BLaER1 (cell line): ENCODE measurements at regions not wholly inside any gene's neighbourhood (a gene's known extent, or its start where the extent isn't known, plus 50 kb on each side); places are given as distances from the start of the nearest gene placed in this dataset.

Experiments used
- H3K27ac ChIP-seq: shearing (Covaris generic); formaldehyde crosslinking; 2 replicates; pipeline ENCODE4 v1.8.1; 2022
- H3K27me3 ChIP-seq: shearing (Covaris generic); formaldehyde crosslinking; 2 replicates; pipeline ENCODE4 v1.8.1; 2022
- H3K36me3 ChIP-seq: shearing (Covaris generic); formaldehyde crosslinking; 2 replicates; pipeline ENCODE4 v1.8.1; 2022
- H3K4me1 ChIP-seq: shearing (Covaris generic); formaldehyde crosslinking; 2 replicates; pipeline ENCODE4 v1.8.1; 2022
- H3K4me2 ChIP-seq: shearing (Covaris generic); formaldehyde crosslinking; 2 replicates; pipeline ENCODE4 v1.8.1; 2022
- H3K4me3 ChIP-seq: shearing (Covaris generic); formaldehyde crosslinking; 2 replicates; pipeline ENCODE4 v1.8.1; 2022
- H3K9ac ChIP-seq: shearing (Covaris generic); formaldehyde crosslinking; 2 replicates; pipeline ENCODE4 v1.8.1; 2022
- H3K9me3 ChIP-seq: shearing (Covaris generic); formaldehyde crosslinking; 2 replicates; pipeline ENCODE4 v1.8.1; 2022
- H4K20me1 ChIP-seq: shearing (Covaris generic); formaldehyde crosslinking; 2 replicates; pipeline ENCODE4 v1.8.1; 2022
- Cebpa-rat ChIP-seq: shearing (Covaris generic); IDR thresholded peaks from 2 replicates; pipeline ENCODE4 v1.8.1; 2022

DNA sequence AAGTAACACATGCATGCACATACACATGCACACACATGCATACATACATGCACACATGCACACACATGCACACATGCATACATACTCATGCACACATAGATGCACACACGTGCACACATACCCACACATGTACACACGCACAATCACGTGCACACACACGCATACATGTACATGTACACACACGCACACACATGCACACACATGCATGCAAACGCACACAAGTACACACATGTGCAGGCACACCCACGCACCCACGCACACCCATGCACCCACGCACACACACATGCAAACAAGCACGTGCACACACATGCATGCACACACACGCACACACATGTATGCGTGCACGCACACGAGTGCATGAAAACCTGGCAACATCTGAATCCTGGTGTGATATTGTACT is 232.7 kb upstream of the CDH4 start:
- no peak for TF ChIP-seq Cebpa-rat
- Histone ChIP-seq H3K4me3 (no peak overlapping the region), H3K9ac (no peak overlapping the region), H3K4me2 (no peak overlapping the region), H3K4me1 (peaks cover 29% of the 10 kb centered on the region), H4K20me1 (no peaks in the 10 kb centered on the region), H3K36me3 (no peaks in the 10 kb centered on the region), H3K27me3 (no peaks in the 10 kb centered on the region), H3K9me3 (peaks cover 13% of the 10 kb centered on the region; the same call in 1 of the 2 replicates), H3K27ac (no peak overlapping the region)

DNA sequence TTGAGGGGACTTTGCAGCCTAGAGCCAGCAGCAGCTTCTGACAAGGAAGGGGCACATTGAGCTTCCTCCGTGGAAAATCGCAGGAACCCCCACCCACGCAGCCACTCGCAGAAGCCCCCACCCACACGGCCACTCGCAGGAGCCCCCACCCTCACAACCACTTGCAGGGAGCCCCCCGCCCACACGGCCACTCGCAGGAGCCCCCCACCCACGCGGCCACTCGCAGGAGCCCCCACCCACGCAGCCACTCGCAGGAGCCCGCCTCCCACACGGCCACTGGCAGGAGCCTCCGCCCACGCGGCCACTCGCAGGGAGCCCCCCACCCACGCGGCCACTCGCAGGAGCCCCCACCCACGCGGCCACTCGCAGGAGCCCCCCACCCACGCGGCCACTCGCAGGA is 228.4 kb upstream of the CDH4 start:
- no peak overlapping the region for H3K27ac ChIP-seq
- H4K20me1 ChIP-seq: no peaks in the 10 kb centered on the region
- no peak overlapping the region for H3K4me2 ChIP-seq
- no peaks in the 10 kb centered on the region for H3K4me1 ChIP-seq
- no peaks in the 10 kb centered on the region for H3K36me3 ChIP-seq
- no peak overlapping the region for H3K9ac ChIP-seq
- no peak for TF ChIP-seq Cebpa-rat
- no peaks in the 10 kb centered on the region for H3K27me3 ChIP-seq
- H3K9me3 ChIP-seq: peaks cover 28% of the 10 kb centered on the region
- no peak overlapping the region for H3K4me3 ChIP-seq

DNA sequence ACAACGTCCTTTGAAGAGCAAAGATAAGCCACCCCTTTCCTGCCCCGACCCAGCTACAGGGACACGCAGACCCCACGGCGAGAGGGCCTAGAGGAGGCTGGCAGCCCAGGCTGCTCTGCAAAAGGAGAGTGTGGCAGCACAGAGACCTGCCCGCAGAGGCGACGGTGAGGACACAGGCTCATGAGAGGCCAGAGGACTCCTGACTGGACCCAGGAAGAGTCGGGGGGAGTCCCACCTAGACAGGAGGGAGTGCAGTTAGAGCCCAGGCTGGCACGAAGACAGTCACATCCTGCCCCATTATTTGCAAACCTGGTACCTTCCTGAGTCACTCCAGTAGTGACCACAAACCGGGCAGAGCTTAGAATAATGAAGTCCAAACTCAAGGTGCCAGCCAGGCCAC is 227.7 kb upstream of the CDH4 start:
- Histone ChIP-seq H3K27me3 (no peaks in the 10 kb centered on the region), H3K4me3 (no peak overlapping the region), H3K4me2 (no peak overlapping the region), H3K4me1 (no peaks in the 10 kb centered on the region), H3K27ac (no peak overlapping the region), H3K9ac (no peak overlapping the region), H3K9me3 (peaks cover 26% of the 10 kb centered on the region), H4K20me1 (no peaks in the 10 kb centered on the region), H3K36me3 (no peaks in the 10 kb centered on the region)
- no peak for TF ChIP-seq Cebpa-rat

DNA sequence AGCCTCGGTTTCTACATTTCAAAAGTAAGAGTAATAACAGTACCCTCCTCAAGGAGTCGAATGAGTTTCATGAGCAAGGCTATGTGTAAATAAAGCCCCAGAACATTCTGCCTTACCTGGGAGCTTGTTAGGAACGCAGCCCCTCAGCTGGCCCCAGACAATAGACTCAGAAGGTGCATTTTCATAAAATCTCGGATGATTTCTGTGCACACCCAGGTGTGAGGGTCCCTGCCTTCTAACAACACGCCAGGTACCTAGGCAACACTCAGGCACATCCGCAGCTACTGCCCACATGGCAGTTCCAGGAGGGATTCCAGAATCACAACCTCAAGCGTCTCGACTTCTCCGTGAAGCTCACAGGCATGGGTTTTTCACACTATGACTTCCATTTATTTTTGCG is 226.5 kb upstream of the CDH4 start:
- Histone ChIP-seq H3K27me3 (no peaks in the 10 kb centered on the region), H3K36me3 (no peaks in the 10 kb centered on the region)

DNA sequence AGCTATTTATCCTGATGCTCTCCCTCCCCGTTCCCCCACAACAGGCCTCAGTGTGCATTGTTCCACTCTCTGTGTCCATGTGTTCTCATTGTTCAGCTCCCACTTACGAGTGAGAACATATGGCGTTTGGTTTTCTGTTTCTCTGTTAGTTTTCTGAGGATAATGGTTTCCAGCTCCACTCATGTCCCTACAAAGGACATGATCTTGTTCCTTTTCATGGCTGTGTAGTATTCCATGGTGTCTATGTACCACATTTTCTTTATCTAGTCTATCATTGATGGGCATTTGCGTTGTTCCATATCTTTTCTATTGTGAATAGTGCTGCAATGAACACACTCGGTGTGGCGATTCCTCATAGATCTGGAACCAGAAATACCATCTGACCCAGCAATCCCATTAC is 225.9 kb upstream of the CDH4 start:
- Histone ChIP-seq H3K4me1 (no peaks in the 10 kb centered on the region), H3K4me3 (no peak overlapping the region), H3K36me3 (no peaks in the 10 kb centered on the region), H3K9me3 (peaks cover 26% of the 10 kb centered on the region), H4K20me1 (no peaks in the 10 kb centered on the region), H3K4me2 (no peak overlapping the region), H3K9ac (no peak overlapping the region), H3K27me3 (no peaks in the 10 kb centered on the region), H3K27ac (no peak overlapping the region)
- no peak for TF ChIP-seq Cebpa-rat

More for the DNA sequence above, 226.5 kb upstream of the CDH4 start:
- H3K4me1 ChIP-seq: no peaks in the 10 kb centered on the region
- no peak overlapping the region for H3K27ac ChIP-seq
- H3K4me2 ChIP-seq: no peak overlapping the region
- no peaks in the 10 kb centered on the region for H4K20me1 ChIP-seq
- H3K9ac ChIP-seq: no peak overlapping the region
- H3K4me3 ChIP-seq: no peak overlapping the region
- TF ChIP-seq Cebpa-rat: no peak
- H3K9me3 ChIP-seq: peaks cover 26% of the 10 kb centered on the region

DNA sequence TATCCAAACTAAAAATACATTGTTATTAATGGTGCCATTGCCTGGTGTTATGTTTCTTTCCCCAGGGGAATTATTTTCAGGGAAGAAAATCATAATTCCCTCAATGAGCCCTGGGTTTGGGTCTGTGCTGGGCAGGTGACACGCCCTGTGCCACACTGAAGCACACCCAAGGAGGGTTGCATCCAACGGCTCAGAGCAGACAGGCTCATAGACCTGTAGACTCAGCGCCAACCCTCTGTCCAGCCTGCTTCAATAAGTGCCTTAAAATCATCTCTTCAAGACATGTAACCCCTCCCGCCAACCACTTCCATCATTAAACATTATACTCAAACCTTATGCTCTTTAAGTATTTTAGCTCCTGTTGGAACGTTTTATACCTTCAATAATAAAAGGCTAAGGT is 225.3 kb upstream of the CDH4 start:
- Histone ChIP-seq H3K27me3 (no peaks in the 10 kb centered on the region), H3K4me2 (no peak overlapping the region), H3K4me3 (no peak overlapping the region), H4K20me1 (no peaks in the 10 kb centered on the region), H3K4me1 (no peaks in the 10 kb centered on the region), H3K9ac (no peak overlapping the region), H3K27ac (no peak overlapping the region), H3K9me3 (peaks cover 26% of the 10 kb centered on the region), H3K36me3 (no peaks in the 10 kb centered on the region)
- TF ChIP-seq Cebpa-rat: no peak

DNA sequence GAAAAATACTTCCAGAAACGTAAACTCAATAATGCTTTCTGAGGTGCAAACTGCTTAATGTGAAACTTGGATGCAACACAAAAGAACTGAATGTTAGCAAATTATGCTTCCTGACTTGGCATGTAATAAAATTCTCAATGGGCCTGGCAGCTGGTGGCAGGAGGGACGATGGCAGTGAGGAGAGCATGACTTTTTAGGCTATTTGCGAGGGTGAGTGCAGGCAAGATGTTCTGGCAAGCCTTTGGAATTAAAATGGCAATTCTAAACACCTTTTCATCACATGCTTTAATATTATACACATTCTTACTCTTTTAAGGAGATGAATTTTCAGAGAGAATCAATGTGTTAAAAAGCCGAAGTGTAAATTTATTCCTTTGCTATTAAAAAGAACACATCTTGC is 224.8 kb upstream of the CDH4 start:
- no peaks in the 10 kb centered on the region for H3K36me3 ChIP-seq
- TF ChIP-seq Cebpa-rat: no peak
- H3K4me2 ChIP-seq: no peak overlapping the region
- H3K27ac ChIP-seq: no peak overlapping the region
- H3K4me1 ChIP-seq: no peaks in the 10 kb centered on the region
- H3K4me3 ChIP-seq: no peak overlapping the region
- H3K9ac ChIP-seq: no peak overlapping the region
- H3K27me3 ChIP-seq: no peaks in the 10 kb centered on the region
- H4K20me1 ChIP-seq: no peaks in the 10 kb centered on the region
- peaks cover 26% of the 10 kb centered on the region for H3K9me3 ChIP-seq

DNA sequence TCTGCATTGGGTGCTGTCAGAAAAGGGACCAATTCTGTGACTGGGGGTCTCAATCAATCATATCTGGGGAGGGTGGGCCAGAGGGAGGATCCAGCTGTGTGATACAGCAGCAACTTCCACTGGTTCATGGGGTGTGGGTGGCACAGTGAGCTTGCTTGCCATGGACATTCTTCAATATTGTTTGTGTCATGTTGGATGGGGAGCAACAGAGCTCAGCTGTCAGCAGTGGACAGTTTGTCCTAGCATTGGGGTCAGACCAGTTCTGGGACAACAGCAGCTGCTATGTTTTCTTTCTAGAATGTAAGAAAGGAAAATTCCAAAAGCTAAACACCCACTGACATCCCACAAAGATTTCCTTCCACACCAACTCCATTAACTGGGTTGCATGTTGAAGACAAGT is 221.9 kb upstream of the CDH4 start:
- H3K27ac ChIP-seq: no peak overlapping the region
- no peaks in the 10 kb centered on the region for H3K4me1 ChIP-seq
- no peaks in the 10 kb centered on the region for H3K36me3 ChIP-seq
- no peak overlapping the region for H3K9ac ChIP-seq
- no peak overlapping the region for H3K4me3 ChIP-seq
- no peaks in the 10 kb centered on the region for H3K27me3 ChIP-seq
- TF ChIP-seq Cebpa-rat: no peak
- no peak overlapping the region for H3K4me2 ChIP-seq
- H3K9me3 ChIP-seq: peaks cover 26% of the 10 kb centered on the region
- H4K20me1 ChIP-seq: no peaks in the 10 kb centered on the region

DNA sequence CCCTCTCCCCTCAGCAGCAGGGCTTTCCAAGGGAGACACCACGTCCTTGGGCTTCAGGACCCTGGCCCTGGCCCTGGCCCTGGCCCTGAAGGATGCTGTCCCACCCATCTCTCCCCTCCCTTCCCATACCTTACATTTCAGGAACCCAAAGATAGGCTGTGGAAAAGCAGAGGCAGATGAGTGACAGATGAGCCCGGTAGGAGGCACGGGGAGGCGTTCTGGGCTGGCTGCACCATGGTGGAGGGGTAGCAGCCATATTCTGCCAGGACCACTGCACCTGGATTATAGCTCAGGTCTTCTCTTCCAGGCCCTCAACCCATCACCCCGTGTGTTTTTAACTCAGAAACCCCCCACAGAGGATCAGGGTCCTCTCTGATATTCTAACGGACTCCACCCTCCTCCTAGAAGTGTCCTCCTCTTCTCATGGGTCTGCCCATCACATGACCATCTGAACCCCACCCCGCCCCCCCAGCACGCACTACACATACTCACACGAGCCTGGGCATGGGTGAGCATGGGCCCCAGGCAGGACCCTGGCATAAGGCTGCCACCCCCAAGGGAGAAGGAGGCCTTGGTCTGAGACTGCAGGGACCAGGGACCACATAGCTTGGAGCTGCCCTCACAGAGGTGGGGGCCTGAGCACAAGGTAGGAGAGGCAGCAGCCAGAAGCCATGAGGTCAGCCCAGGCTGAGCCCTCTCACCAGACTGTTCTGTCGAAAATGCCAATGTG is 220.8 kb upstream of the CDH4 start:
- no peak overlapping the region for H3K9ac ChIP-seq
- no peaks in the 10 kb centered on the region for H3K4me1 ChIP-seq
- H3K36me3 ChIP-seq: no peaks in the 10 kb centered on the region
- no peak overlapping the region for H3K4me2 ChIP-seq
- TF ChIP-seq Cebpa-rat: no peak
- H3K4me3 ChIP-seq: no peak overlapping the region
- H3K27me3 ChIP-seq: no peaks in the 10 kb centered on the region
- H4K20me1 ChIP-seq: no peaks in the 10 kb centered on the region
- no peak overlapping the region for H3K27ac ChIP-seq
- peaks cover 26% of the 10 kb centered on the region for H3K9me3 ChIP-seq

DNA sequence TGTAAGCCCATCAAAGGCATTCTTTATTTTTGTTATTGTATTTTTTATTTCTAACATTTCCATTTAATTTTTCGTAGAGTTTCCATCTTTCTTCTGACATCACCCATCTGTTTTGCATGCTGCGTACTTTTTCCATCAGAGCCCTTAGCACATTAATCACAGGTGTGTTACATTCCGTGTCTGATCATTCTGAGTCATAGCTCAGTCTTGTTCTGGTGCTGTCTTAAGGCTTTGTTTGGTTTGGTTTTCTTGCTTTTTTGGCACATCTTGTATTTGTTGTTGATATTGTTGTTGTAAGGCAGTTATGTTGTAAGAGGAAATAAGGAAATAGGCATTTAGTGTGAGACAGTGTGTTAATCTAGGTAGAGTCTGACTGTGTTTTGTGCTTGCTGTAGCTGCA is 214.6 kb upstream of the CDH4 start:
- Histone ChIP-seq H4K20me1 (no peaks in the 10 kb centered on the region), H3K4me3 (no peak overlapping the region), H3K4me1 (no peaks in the 10 kb centered on the region), H3K4me2 (no peak overlapping the region), H3K27me3 (no peaks in the 10 kb centered on the region), H3K9ac (no peak overlapping the region), H3K27ac (no peak overlapping the region), H3K9me3 (peaks cover 7% of the 10 kb centered on the region; the same call in 1 of the 2 replicates), H3K36me3 (no peaks in the 10 kb centered on the region)
- TF ChIP-seq Cebpa-rat: no peak

DNA sequence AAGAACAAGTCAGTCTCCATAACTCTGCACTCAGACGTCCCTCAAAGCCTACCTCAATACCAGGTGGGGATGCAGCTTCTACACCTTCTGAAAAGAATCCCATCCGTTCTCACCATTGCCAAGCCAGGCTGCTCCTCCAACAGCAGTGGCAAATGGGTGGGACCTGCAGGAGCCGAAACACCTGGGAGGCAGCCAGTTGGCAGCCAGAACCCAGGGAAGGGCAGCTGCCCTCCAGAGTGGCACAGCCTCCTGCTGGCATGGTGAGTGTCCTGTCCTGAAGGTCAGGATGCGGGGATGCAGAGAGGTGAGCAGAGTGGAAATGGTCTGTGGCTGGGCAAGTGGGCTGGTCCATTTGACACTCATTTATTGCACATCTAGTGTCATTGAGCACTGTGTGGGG is 210.6 kb upstream of the CDH4 start:
- no peaks in the 10 kb centered on the region for H3K27me3 ChIP-seq
- H3K4me2 ChIP-seq: no peak overlapping the region
- H3K4me1 ChIP-seq: peaks cover 6% of the 10 kb centered on the region; the same call in 1 of the 2 replicates
- no peaks in the 10 kb centered on the region for H3K36me3 ChIP-seq
- H3K4me3 ChIP-seq: no peak overlapping the region
- no peak overlapping the region for H3K9ac ChIP-seq
- no peak overlapping the region for H3K27ac ChIP-seq
- H3K9me3 ChIP-seq: peaks cover 7% of the 10 kb centered on the region; the same call in 1 of the 2 replicates
- TF ChIP-seq Cebpa-rat: no peak
- H4K20me1 ChIP-seq: no peaks in the 10 kb centered on the region
